Natural killer cell (primary cell): ENCODE measurements at regions not wholly inside any gene's neighbourhood (a gene's known extent, or its start where the extent isn't known, plus 50 kb on each side); places are given as distances from the start of the nearest gene placed in this dataset.

Experiments used
- ATAC-seq, 3 donors: fragments of 150-1000 bp in 2 of 3; fragments of 200-7000 bp in 1 of 3; cut with Tn5 transposase; 1 replicate in 1 of 3; 2 replicates in 2 of 3; pipeline ENCODE4 v1.10.0; 2021; ENCODE audit warnings: mild to moderate bottlenecking in 2 of 3, moderate library complexity in 2 of 3
- DNase-seq, 2 donors: peaks; one replicate each; pipeline versions ENCODE4 v3.0.0 to v3.0.0-alpha.2; 2013 to 2021; ENCODE audit warnings: mixed read lengths in 1 of 2
- H3K27ac ChIP-seq: one replicate; pipeline ENCODE4 v1.5.1; 2013; ENCODE audit warnings: mild to moderate bottlenecking, low read length
- H3K27me3 ChIP-seq: one replicate; pipeline ENCODE4 v1.6.1; 2013; ENCODE audit warnings: low read length; ENCODE audit not compliant: control insufficient read depth, insufficient read depth
- H3K36me3 ChIP-seq: one replicate; pipeline ENCODE4 v1.6.1; 2013; ENCODE audit warnings: low read length; ENCODE audit not compliant: control insufficient read depth, insufficient read depth
- H3K4me1 ChIP-seq: one replicate; pipeline ENCODE4 v1.6.1; 2013; ENCODE audit warnings: low read length; ENCODE audit not compliant: control insufficient read depth, insufficient read depth
- H3K4me3 ChIP-seq: one replicate; pipeline ENCODE4 v1.5.1; 2013; ENCODE audit warnings: low read length
- H3K9me3 ChIP-seq: one replicate; pipeline ENCODE4 v1.6.1; 2013; ENCODE audit warnings: low read length; ENCODE audit not compliant: control insufficient read depth, insufficient read depth
- H3K27ac Mint-ChIP-seq, 2 donors: one replicate each; pipeline ENCODE4 v1.8.0; 2022; ENCODE audit warnings: mild to moderate bottlenecking in 2 of 2, mixed read lengths in 2 of 2, moderate library complexity in 1 of 2
- H3K27me3 Mint-ChIP-seq, 2 donors: one replicate each; pipeline ENCODE4 v1.8.0; 2022; ENCODE audit warnings: low read depth in 2 of 2, mixed read lengths in 2 of 2
- H3K36me3 Mint-ChIP-seq: one replicate; pipeline ENCODE4 v1.8.0; 2022; ENCODE audit warnings: mixed read lengths
- H3K4me1 Mint-ChIP-seq, 2 donors: one replicate each; pipeline ENCODE4 v1.8.0; 2022; ENCODE audit warnings: mixed read lengths in 2 of 2
- H3K4me3 Mint-ChIP-seq: one replicate; pipeline ENCODE4 v1.8.0; 2022; ENCODE audit warnings: mild to moderate bottlenecking, moderate library complexity, mixed read lengths
- H3K9me3 Mint-ChIP-seq, 2 donors: one replicate each; pipeline ENCODE4 v1.8.0; 2022; ENCODE audit warnings: mixed read lengths in 2 of 2
- CTCF ChIP-seq: fragments of 200-600 bp; IDR thresholded peaks from one replicate; pipeline ENCODE4 v1.8.0; 2022; ENCODE audit warnings: antibody characterized with exemption
- WGBS: methylation state at CpG from one replicate; pipeline ENCODE4 v1.1.7; 2013; ENCODE audit warnings: missing lambda C conversion rate; ENCODE audit not compliant: insufficient coverage; 5-methylcytosine and 5-hydroxymethylcytosine counted together
- intact Hi-C: fragments of 100-400 bp; cut with micrococcal nuclease; formaldehyde crosslinking; loops from one replicate; pipeline ENCODE4 v1.14.2; 2022

GRCh38 chr7:13293264-13294002 lies 606.0 kb downstream of the ARL4A start:
- no peak overlapping the region for H3K4me3 Mint-ChIP-seq
- Histone ChIP-seq H3K4me1 (no peaks in the 10 kb centered on the region), H3K9me3 (no peaks in the 10 kb centered on the region), H3K4me3 (no peak overlapping the region), H3K27me3 (no peaks in the 10 kb centered on the region), H3K27ac (no peak overlapping the region), H3K36me3 (no peaks in the 10 kb centered on the region)
- no peaks in the 10 kb centered on the region for H3K4me1 Mint-ChIP-seq
- 96% methylated on average over 2 of the region's 2 CpGs for WGBS
- DNase-seq: no peak
- intact Hi-C loops: no loop called here
- no peaks in the 10 kb centered on the region for H3K36me3 Mint-ChIP-seq
- H3K9me3 Mint-ChIP-seq: no peaks in the 10 kb centered on the region
- TF ChIP-seq CTCF: no peak
- ATAC-seq: no peak
- no peaks in the 10 kb centered on the region for H3K27me3 Mint-ChIP-seq
- H3K27ac Mint-ChIP-seq: no peak overlapping the region

GRCh38 chr7:13307040-13307439 lies 619.6 kb downstream of the ARL4A start:
- no peak overlapping the region for H3K4me3 ChIP-seq
- peaks cover 6 to 10% of the 10 kb centered on the region in 2 donors for H3K9me3 Mint-ChIP-seq
- H3K36me3 Mint-ChIP-seq: no peaks in the 10 kb centered on the region
- ATAC-seq (no peak), DNase-seq (no peak)
- H3K36me3 ChIP-seq: no peaks in the 10 kb centered on the region
- H3K27me3 Mint-ChIP-seq: no peaks in the 10 kb centered on the region
- H3K4me3 Mint-ChIP-seq: no peak overlapping the region
- no peak overlapping the region for H3K27ac ChIP-seq
- H3K27me3 ChIP-seq: no peaks in the 10 kb centered on the region
- no peaks in the 10 kb centered on the region for H3K9me3 ChIP-seq
- no peak for TF ChIP-seq CTCF
- H3K4me1 ChIP-seq: no peaks in the 10 kb centered on the region
- intact Hi-C loops: no loop called here
- H3K4me1 Mint-ChIP-seq: no peaks in the 10 kb centered on the region
- no peak overlapping the region for H3K27ac Mint-ChIP-seq

- Mint-ChIP-seq H3K4me3 (no peak overlapping the region), H3K4me1 (no peaks in the 10 kb centered on the region), H3K9me3 (peaks cover 10 to 12% of the 10 kb centered on the region in 2 donors), H3K27me3 (no peaks in the 10 kb centered on the region), H3K36me3 (no peaks in the 10 kb centered on the region), H3K27ac (no peak overlapping the region)
- intact Hi-C loops: no loop called here
- Histone ChIP-seq H3K27ac (no peak overlapping the region), H3K4me1 (no peaks in the 10 kb centered on the region), H3K4me3 (no peak overlapping the region), H3K36me3 (no peaks in the 10 kb centered on the region), H3K9me3 (no peaks in the 10 kb centered on the region), H3K27me3 (no peaks in the 10 kb centered on the region)
- DNase-seq: no peak
- no peak for ATAC-seq
- TF ChIP-seq CTCF: no peak
These were observed 621.0 kb downstream of the ARL4A start for GRCh38 chr7:13308423-13308822.

GRCh38 chr7:13309535-13309934 lies 622.1 kb downstream of the ARL4A start:
- Mint-ChIP-seq H3K4me1 (no peaks in the 10 kb centered on the region), H3K27ac (no peak overlapping the region), H3K4me3 (no peak overlapping the region), H3K36me3 (no peaks in the 10 kb centered on the region), H3K9me3 (peaks cover 10 to 12% of the 10 kb centered on the region in 2 donors), H3K27me3 (no peaks in the 10 kb centered on the region)
- no peaks in the 10 kb centered on the region for H3K27me3 ChIP-seq
- no peaks in the 10 kb centered on the region for H3K9me3 ChIP-seq
- DNase-seq: no peak
- intact Hi-C loops: no loop called here
- no peaks in the 10 kb centered on the region for H3K4me1 ChIP-seq
- no peak overlapping the region for H3K4me3 ChIP-seq
- H3K27ac ChIP-seq: no peak overlapping the region
- H3K36me3 ChIP-seq: no peaks in the 10 kb centered on the region
- TF ChIP-seq CTCF: no peak
- no peak for ATAC-seq
